Loucy (cell line): ENCODE measurements at regions not wholly inside any gene's neighbourhood (a gene's known extent, or its start where the extent isn't known, plus 50 kb on each side); places are given as distances from the start of the nearest gene placed in this dataset.

ENCODE experiments used
- CTCF ChIP-seq: fragments of 200-600 bp; sonication (generic); conservative IDR thresholded peaks from 2 replicates; pipeline ENCODE4 v1.5.1; 2014; ENCODE audit warnings: mild to moderate bottlenecking, antibody characterized with exemption, low read length
- EZH2phosphoT487 ChIP-seq: fragments of 200-600 bp; IDR thresholded peaks from 2 replicates; pipeline ENCODE4 v1.6.1; 2018; ENCODE audit warnings: antibody characterized with exemption, mild to moderate bottlenecking, moderate library complexity, borderline replicate concordance

- TF ChIP-seq CTCF (no peak), EZH2phosphoT487 (no peak)
Observed at GRCh38 chr12:45612044-45612794, 117.3 kb upstream of the ARID2 start.
